ENCODE measurements at regions not wholly inside any gene's neighbourhood (a gene's known extent, or its start where the extent isn't known, plus 50 kb on each side); places are given as distances from the start of the nearest gene placed in this dataset.

DNA sequence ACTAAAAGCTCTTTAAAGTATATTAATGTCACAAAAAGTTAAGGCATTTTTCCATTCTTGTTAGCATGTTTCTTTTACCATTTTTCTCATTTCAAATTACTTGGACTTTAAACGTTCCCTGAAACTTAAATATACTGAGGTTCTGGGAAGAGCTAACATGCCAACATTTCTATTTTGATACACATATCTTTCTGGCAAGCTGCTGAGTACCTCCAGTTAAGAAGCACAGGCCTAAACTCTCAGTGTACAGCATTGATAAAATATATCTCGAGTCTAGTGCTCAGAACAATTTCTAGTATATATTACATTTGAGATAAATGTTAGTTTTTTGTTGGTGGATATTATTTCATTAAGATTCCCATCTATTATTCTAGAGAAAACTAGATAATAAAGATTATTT, 612.9 kb upstream of the KCND2 start:
- TF ChIP-seq POLR2A (IDR thresholded peaks at IDR 0.05; ENCODE audit: low read depth, low read length) (no peak), ZNF24 (IDR thresholded peaks at IDR 0.05) (no peak)
- TF ChIP-seq, protein P1, sequence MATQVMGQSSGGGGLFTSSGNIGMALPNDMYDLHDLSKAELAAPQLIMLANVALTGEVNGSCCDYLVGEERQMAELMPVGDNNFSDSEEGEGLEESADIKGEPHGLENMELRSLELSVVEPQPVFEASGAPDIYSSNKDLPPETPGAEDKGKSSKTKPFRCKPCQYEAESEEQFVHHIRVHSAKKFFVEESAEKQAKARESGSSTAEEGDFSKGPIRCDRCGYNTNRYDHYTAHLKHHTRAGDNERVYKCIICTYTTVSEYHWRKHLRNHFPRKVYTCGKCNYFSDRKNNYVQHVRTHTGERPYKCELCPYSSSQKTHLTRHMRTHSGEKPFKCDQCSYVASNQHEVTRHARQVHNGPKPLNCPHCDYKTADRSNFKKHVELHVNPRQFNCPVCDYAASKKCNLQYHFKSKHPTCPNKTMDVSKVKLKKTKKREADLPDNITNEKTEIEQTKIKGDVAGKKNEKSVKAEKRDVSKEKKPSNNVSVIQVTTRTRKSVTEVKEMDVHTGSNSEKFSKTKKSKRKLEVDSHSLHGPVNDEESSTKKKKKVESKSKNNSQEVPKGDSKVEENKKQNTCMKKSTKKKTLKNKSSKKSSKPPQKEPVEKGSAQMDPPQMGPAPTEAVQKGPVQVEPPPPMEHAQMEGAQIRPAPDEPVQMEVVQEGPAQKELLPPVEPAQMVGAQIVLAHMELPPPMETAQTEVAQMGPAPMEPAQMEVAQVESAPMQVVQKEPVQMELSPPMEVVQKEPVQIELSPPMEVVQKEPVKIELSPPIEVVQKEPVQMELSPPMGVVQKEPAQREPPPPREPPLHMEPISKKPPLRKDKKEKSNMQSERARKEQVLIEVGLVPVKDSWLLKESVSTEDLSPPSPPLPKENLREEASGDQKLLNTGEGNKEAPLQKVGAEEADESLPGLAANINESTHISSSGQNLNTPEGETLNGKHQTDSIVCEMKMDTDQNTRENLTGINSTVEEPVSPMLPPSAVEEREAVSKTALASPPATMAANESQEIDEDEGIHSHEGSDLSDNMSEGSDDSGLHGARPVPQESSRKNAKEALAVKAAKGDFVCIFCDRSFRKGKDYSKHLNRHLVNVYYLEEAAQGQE (IDR thresholded peaks at IDR 0.05; ENCODE audit: low read depth, low read length) = no peak
